Neural cell (in vitro differentiated cells): ENCODE measurements at regions not wholly inside any gene's neighbourhood (a gene's known extent, or its start where the extent isn't known, plus 50 kb on each side); places are given as distances from the start of the nearest gene placed in this dataset.

Experiments used
- H2AFZ ChIP-seq: fragments of 200-600, 300-800 bp; sonication (generic), shearing (Covaris generic); 2 replicates; pipeline ENCODE4 v1.6.0; 2014; ENCODE audit warnings: low read depth, mild to moderate bottlenecking, antibody characterized with exemption, low read length, moderate library complexity
- H3F3A ChIP-seq: fragments of 200-600 bp; shearing (Covaris generic); 2 replicates; pipeline ENCODE4 v1.6.1; 2016; ENCODE audit warnings: mild to moderate bottlenecking, moderate library complexity, mixed read lengths, antibody characterized with exemption, low read length; ENCODE audit not compliant: insufficient read depth, poor library complexity, severe bottlenecking
- H3K27ac ChIP-seq: fragments of 200-600, 300-800 bp; sonication (generic), shearing (Covaris generic); 2 replicates; pipeline ENCODE4 v1.5.1; 2014; ENCODE audit warnings: mild to moderate bottlenecking, low read length, moderate library complexity
- H3K27me3 ChIP-seq: fragments of 300-800, 200-600 bp; sonication (generic), shearing (Covaris generic); 2 replicates; pipeline ENCODE4 v1.6.0; 2014; ENCODE audit warnings: mild to moderate bottlenecking, low read depth, low read length, moderate library complexity; ENCODE audit not compliant: insufficient read depth
- H3K36me3 ChIP-seq: fragments of 300-800, 200-600 bp; sonication (generic), shearing (Covaris generic); 2 replicates; pipeline ENCODE4 v1.5.1; 2014; ENCODE audit warnings: mild to moderate bottlenecking, antibody characterized with exemption, low read length, moderate library complexity; ENCODE audit not compliant: insufficient read depth
- H3K4me2 ChIP-seq: fragments of 300-800, 200-600 bp; sonication (generic), shearing (Covaris generic); 2 replicates; pipeline ENCODE4 v1.6.0; 2014; ENCODE audit warnings: mild to moderate bottlenecking, low read length
- H3K4me3 ChIP-seq: fragments of 300-800, 200-600 bp; sonication (generic), shearing (Covaris generic); 2 replicates; pipeline ENCODE4 v1.5.1; 2014; ENCODE audit warnings: mild to moderate bottlenecking, low read length, moderate library complexity
- H3K79me2 ChIP-seq: fragments of 200-600 bp; shearing (Covaris generic); replicated peaks from 2 replicates; pipeline ENCODE4 v1.6.0; 2014; ENCODE audit warnings: mild to moderate bottlenecking, low read length, moderate library complexity; ENCODE audit not compliant: insufficient read depth
- H3K9ac ChIP-seq: fragments of 300-800, 200-600 bp; sonication (generic), shearing (Covaris generic); 2 replicates; pipeline ENCODE4 v1.6.1; 2016; ENCODE audit warnings: mild to moderate bottlenecking, low read length, mixed read lengths
- H3K9me2 ChIP-seq: fragments of 200-600 bp; shearing (Covaris generic); 2 replicates; pipeline ENCODE4 v1.6.1; 2016; ENCODE audit warnings: mild to moderate bottlenecking, low read length, mixed read lengths; ENCODE audit not compliant: insufficient read depth
- H3K9me3 ChIP-seq: fragments of 200-600, 300-800 bp; sonication (generic), shearing (Covaris generic); 2 replicates; pipeline ENCODE4 v1.6.1; 2016; ENCODE audit warnings: mild to moderate bottlenecking, mixed run types, low read length, moderate library complexity, mixed read lengths
- H4K20me1 ChIP-seq: fragments of 200-600 bp; shearing (Covaris generic); 2 replicates; pipeline ENCODE4 v1.6.1; 2016; ENCODE audit warnings: mild to moderate bottlenecking, mixed run types; ENCODE audit not compliant: insufficient read depth
- CTCF ChIP-seq: fragments of 450-650 bp; IDR thresholded peaks from 2 replicates; pipeline ENCODE4 v1.5.1; 2014; ENCODE audit warnings: antibody characterized with exemption, mild to moderate bottlenecking, moderate library complexity; ENCODE audit not compliant: poor library complexity, severe bottlenecking
- EP300 ChIP-seq: fragments of 450-650 bp; conservative IDR thresholded peaks from 2 replicates; pipeline ENCODE4 v1.6.1; 2014; ENCODE audit warnings: antibody characterized with exemption, mild to moderate bottlenecking, moderate library complexity; ENCODE audit not compliant: poor library complexity, severe bottlenecking
- EZH2 ChIP-seq: fragments of 200-600, 300-800 bp; shearing (Covaris generic), sonication (generic); IDR thresholded peaks from 2 replicates; pipeline ENCODE4 v1.6.1; 2014; ENCODE audit warnings: antibody characterized with exemption, low read length, borderline replicate concordance, mild to moderate bottlenecking; ENCODE audit not compliant: insufficient read depth, poor library complexity, severe bottlenecking
- MXI1 ChIP-seq: fragments of 450-650 bp; conservative IDR thresholded peaks from 2 replicates; pipeline ENCODE4 v1.6.1; 2014; ENCODE audit warnings: antibody characterized with exemption, mild to moderate bottlenecking; ENCODE audit not compliant: poor library complexity, severe bottlenecking
- POLR2AphosphoS5 ChIP-seq: IDR thresholded peaks from 2 replicates; pipeline ENCODE4 v1.6.1; 2012
- RAD21 ChIP-seq: fragments of 450-650 bp; conservative IDR thresholded peaks from 2 replicates; pipeline ENCODE4 v1.6.1; 2014; ENCODE audit warnings: antibody characterized with exemption, mild to moderate bottlenecking, moderate library complexity
- REST ChIP-seq: IDR thresholded peaks from 2 replicates; pipeline ENCODE4 v1.6.1; 2012; ENCODE audit warnings: borderline replicate concordance
- SMC3 ChIP-seq: fragments of 450-650 bp; conservative IDR thresholded peaks from 2 replicates; pipeline ENCODE4 v1.6.1; 2014; ENCODE audit warnings: antibody characterized with exemption, mild to moderate bottlenecking, moderate library complexity; ENCODE audit not compliant: poor library complexity
- TAF1 ChIP-seq: IDR thresholded peaks from 2 replicates; pipeline ENCODE4 v1.6.1; 2012; ENCODE audit warnings: low read depth

- no peaks in the 10 kb centered on the region for H4K20me1 ChIP-seq
- H3K9me2 ChIP-seq: no peaks in the 10 kb centered on the region
- H3K4me2 ChIP-seq: no peak overlapping the region
- H3K36me3 ChIP-seq: no peaks in the 10 kb centered on the region
- H3K27ac ChIP-seq: no peak overlapping the region
- H3K79me2 ChIP-seq: no peaks in the 10 kb centered on the region
- H3F3A ChIP-seq: no peaks in the 10 kb centered on the region
- TF ChIP-seq POLR2AphosphoS5 (no peak), SMC3 (no peak), REST (no peak), CTCF (no peak), EZH2 (no peak), EP300 (no peak), MXI1 (no peak), TAF1 (no peak), RAD21 (no peak)
- H2AFZ ChIP-seq: no peak overlapping the region
- no peak overlapping the region for H3K4me3 ChIP-seq
- H3K9me3 ChIP-seq: no peaks in the 10 kb centered on the region
- no peaks in the 10 kb centered on the region for H3K27me3 ChIP-seq
- H3K9ac ChIP-seq: no peak overlapping the region
Measured at GRCh38 chr17:45686250-45686649, 97.9 kb upstream of the CRHR1 start.

- no peak for TF ChIP-seq REST
- TF ChIP-seq CTCF: no peak
- TF ChIP-seq TAF1: no peak
- no peak for TF ChIP-seq SMC3
- no peak for TF ChIP-seq MXI1
- no peak for TF ChIP-seq EP300
- TF ChIP-seq RAD21: no peak
- TF ChIP-seq POLR2AphosphoS5: no peak
- no peak for TF ChIP-seq EZH2
- Histone ChIP-seq H4K20me1 (no peaks in the 10 kb centered on the region), H3K4me2 (no peak overlapping the region), H3K9me2 (no peaks in the 10 kb centered on the region), H3K27me3 (no peaks in the 10 kb centered on the region), H3K27ac (no peak overlapping the region), H3K9ac (no peak overlapping the region), H2AFZ (no peak overlapping the region), H3K9me3 (no peaks in the 10 kb centered on the region), H3F3A (no peaks in the 10 kb centered on the region), H3K4me3 (no peak overlapping the region), H3K79me2 (no peaks in the 10 kb centered on the region), H3K36me3 (no peaks in the 10 kb centered on the region)
Measured at GRCh38 chr17:45687594-45687993, 96.5 kb upstream of the CRHR1 start.
